HTR-8/SVneo (cell line): ENCODE measurements at regions not wholly inside any gene's neighbourhood (a gene's known extent, or its start where the extent isn't known, plus 50 kb on each side); places are given as distances from the start of the nearest gene placed in this dataset.
"Not testable (repeated sequence)": the region's sequence is repeated elsewhere in the genome, so short reads cannot be mapped to it uniquely, and the experiment has no call there.

Experiments used
- DNase-seq: peaks from one replicate; pipeline ENCODE4 v3.0.0; 2011; ENCODE audit warnings: low spot score, mixed read lengths; ENCODE audit not compliant: insufficient read length
- FAIRE-seq: peaks from 2 replicates; lab custom pipeline; 2011; peaks lifted over from hg19 to GRCh38; lab: Jason Lieb, UNC

- no peak for DNase-seq
- no peak for FAIRE-seq
Measured at GRCh38 chr7:15057272-15057671, 154.7 kb upstream of the DGKB start.

- FAIRE-seq, DNase-seq: not testable (repeated sequence)
Measured at GRCh38 chr7:15054304-15054703, 151.8 kb upstream of the DGKB start.

GRCh38 chr7:15049157-15049556 is 146.6 kb upstream of the DGKB start:
- no peak for DNase-seq
- FAIRE-seq, result no peak

DNA sequence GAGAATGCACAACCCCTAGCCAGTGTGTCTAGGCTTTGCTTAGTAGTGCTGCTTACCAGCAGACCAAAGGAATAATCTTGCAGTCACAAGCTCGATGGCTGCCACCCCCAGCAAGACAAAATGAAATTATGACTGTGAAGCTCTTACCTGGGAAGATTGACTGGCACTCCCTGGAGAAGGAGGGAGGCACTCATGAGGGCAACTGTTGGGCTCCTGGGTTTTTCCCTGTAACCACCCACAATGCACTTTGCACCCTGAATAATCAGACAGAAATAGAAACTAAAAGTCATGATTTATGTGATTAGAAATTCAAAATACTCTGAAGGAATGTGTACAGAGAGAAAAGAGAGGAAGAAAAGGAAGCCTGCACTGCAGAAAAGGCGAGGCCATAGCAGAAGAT is 144.3 kb upstream of the DGKB start:
- no peak for FAIRE-seq
- DNase-seq, result no peak

- no peak for DNase-seq
- no peak for FAIRE-seq
Measured at GRCh38 chr7:15043931-15044330, 141.4 kb upstream of the DGKB start.

DNA sequence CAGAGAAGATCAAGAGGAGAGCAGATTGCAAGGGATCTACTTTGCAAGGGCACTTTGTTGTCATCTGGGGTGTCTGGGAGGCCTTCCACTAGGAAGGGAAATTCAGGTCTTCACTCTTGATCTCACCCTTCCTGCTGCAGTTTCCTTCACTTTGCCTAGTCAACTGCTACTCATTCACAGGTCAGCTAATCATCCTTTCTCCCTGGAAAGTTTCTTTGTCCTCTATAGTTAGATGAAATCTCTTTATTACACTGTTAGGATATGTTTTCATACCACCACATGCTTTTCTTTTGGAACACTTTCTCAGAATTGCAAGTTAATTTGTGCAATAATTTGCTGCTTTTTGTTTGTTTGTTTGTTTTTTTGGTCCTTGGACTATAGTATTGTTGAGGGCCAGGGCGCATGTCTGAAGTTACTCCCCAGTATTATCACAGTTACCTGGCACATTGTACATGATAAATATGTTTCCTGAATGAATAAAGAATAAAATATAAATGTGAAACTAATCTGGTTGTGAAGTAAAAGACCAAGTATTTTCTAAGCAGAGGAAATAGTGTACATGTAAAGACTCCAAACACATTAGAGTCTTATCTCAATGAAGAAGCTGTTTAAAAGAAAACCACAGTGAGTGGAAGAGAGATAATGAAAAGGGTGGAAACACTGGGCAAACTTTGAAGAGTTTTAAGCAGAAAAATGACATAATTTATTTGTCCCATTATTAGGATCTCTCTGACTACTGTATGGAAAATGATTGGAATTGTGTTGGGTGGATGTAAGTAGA is 139.9 kb upstream of the DGKB start:
- FAIRE-seq, result no peak
- DNase-seq, result no peak

GRCh38 chr7:15041226-15041625 is 138.7 kb upstream of the DGKB start:
- DNase-seq (no peak), FAIRE-seq (no peak)

- FAIRE-seq (no peak), DNase-seq (no peak)
Measured at GRCh38 chr7:15035814-15036213, 133.3 kb upstream of the DGKB start.

DNA sequence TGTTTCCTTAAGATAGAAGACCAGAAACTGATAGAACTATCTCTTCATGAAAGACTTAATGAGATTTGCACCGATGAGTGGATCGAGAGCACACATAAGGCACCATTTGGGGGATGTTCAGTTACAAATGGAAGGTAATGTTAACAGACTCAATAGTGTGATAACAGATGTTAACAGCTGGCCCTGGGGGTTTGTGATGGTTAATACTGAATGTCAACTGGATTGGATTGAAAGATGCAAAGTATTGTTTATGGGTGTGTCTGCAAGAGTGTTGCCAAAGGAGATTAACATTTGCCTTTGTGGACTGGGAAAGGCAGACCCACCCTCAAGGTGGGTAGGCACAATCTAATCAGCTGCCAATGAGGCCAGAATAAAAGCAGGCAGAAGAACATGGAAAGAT is 130.5 kb upstream of the DGKB start:
- DNase-seq, result no peak
- FAIRE-seq, result no peak

- DNase-seq, result no peak
- no peak for FAIRE-seq
Measured at GRCh38 chr7:15018981-15019380, 116.4 kb upstream of the DGKB start.

GRCh38 chr7:15016766-15017165 is 114.2 kb upstream of the DGKB start:
- FAIRE-seq (no peak), DNase-seq (no peak)

DNA sequence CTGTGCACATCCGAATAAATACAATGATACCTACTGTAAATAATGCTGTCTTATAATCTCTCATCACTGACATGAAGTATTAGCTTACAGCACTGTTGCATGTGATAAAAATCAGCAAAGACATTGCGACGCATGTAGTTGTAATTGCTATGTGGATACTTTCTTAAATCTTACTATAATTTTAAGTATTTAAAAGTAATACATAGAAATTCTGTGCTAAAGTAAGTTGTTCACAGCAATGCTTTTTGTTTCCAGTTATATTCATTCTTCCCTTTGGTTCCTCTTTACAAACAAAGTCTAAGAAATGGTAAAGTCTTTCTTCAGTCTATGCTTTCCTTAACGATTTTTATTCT is 113.7 kb upstream of the DGKB start:
- DNase-seq, result no peak
- FAIRE-seq, result no peak

DNA sequence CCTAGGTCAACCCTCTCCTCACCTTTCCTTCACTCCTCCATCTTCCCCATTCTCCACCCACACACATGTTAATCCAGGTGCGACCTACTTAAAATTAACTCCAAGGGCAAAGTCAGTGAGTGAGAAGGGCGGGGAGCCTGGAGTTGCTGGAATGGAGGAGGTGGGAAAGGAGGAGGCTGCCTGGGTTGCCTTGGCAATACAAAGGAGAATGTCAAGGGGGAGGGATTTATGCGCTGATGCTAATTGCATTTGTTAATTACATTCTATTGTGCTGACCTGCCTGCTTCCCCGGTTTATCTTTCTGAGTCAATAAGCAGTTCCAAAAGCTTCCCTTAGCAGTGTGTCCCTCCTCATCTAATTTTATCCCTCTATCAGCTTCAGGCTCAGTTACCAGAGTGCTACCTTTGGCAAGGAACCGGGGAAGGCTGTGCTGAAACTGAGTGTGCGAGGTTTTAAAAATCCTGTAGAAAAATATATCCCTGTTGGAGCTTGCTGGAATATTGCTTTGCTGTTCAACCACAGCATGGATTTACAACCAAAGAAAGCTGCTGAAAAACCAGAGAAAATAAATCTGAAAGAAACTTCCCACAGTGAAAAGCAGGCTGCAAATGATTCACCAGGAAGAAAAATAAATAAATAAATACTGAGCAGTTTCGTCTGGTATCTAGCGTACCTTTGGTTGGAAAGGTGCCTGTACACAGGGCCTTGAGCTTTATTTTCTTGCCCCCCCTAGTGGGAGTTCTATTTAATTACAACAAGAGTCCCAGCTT is 113.2 kb upstream of the DGKB start:
- FAIRE-seq, result no peak
- peak; percentile 29 for DNase-seq

GRCh38 chr7:15012135-15012534 is 109.6 kb upstream of the DGKB start:
- no peak for DNase-seq

DNA sequence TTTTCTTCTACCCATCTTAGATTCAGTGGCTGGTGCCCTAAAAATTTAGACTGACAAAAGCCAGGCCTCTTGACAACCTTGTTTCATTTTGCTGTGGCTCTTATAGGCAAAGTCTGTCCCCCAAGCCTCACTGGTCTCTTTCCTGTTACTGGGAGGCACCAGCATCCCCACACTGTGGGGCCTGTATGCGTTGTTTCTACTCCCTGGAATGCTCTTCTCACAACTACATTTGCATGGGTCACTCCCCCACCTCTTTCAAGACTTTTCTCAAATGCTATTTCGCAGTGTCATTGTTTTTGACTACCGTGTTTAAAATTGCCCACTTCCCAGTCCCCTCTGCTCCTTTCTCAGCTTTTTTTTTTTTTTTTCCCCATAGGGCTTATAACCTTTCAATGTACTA is 108.7 kb upstream of the DGKB start:
- FAIRE-seq (no peak), DNase-seq (no peak)

More at GRCh38 chr7:15012135-15012534, 109.6 kb upstream of the DGKB start:
- no peak for FAIRE-seq

- DNase-seq (no peak), FAIRE-seq (no peak)
Measured at GRCh38 chr7:15007507-15007906, 105.0 kb upstream of the DGKB start.

DNA sequence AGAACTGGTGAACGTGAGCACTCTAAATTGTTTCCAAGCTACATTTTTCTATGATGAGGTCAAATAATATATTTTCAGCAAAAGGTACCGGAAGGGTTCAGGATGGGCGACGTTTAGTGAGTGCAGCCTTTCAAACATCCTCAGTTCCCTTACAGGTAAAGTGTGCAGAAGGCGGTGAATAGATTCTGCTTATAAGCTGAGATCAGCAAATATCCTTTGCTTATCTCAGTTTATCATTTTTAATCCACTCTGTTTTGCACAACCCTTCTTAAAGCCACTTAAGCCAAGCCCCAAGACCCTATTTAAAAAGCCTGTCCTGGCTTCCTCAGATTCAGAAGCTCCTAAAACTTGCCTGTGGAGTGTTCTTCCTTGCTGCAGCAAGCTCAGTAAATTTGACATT is 103.1 kb upstream of the DGKB start:
- no peak for DNase-seq
- FAIRE-seq, result no peak

DNA sequence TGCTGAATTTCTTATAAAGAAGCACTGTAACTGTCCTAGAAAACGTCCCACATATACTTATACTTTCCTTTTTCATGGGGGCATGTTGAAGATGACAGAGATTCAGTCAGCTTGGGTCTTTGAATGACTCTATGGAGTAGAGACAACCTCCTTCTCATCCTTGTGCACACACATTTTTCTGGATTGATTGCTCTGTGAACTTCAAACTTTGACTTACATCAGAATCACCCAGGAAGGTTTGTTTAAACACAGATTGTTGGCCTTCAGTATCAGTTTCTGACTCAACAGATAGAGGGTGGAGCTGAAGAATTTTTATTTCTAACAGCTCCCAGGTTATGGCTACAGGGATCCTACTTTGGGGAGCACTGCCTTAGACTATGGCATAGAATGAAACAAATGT is 97.6 kb upstream of the DGKB start:
- FAIRE-seq (no peak), DNase-seq (no peak)

DNA sequence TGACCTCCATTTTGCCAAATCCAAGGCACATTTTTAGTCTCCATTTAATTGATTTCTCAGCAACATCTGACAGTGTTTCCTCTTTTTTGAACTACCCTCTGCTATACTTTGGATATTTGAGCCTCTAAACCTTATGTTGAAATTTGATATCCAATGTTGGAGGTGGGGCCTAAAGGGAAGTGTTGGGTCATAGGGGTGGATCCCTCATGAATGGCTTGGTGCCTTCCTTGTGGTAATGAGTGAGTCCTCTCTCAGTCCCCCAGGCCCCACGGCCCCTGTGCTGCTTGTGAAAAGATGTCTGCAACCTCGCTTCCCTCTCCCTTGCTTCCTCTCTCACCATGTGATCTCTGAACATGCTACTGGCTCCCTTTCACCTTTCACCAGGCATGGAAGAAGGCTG is 96.8 kb upstream of the DGKB start:
- DNase-seq (no peak), FAIRE-seq (no peak)

DNA sequence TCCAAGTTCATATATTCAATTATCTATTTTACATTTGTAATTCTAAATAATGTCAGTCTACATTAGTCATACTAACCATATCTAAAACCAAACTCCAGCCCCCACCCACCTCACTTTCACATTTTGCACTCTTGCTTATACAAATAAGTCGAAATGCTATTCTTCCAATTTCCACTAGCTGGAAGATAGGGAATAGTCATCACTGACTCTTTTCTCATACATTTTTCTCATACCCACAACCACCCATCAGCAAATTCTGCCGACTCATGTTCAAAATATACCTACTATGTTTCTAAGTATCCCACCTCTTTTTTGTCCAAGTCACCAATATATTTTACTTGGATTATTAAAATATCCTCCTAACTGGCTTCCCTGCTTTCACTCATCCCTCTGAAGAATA is 93.2 kb upstream of the DGKB start:
- DNase-seq, result no peak
- no peak for FAIRE-seq

DNA sequence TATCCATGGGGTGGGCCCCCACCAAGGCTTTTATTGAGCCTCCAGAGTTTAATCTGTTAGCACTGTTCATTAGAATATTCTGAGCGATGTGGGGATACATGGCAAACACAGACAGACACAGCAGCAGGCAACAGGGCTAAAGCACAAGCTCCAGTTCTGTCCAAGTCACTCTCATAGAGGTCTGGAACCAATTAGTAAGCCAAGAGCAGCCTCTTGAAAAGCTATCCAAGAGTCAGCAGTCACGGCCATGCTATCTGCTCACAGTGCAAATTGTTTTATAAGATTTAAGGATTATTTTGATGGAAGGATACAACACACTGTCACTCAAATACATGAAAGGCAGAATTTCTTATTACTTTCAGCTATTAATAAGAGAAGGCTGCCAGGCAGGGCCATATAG is 86.4 kb upstream of the DGKB start:
- no peak for FAIRE-seq

GRCh38 chr7:14978687-14979086 is 76.1 kb upstream of the DGKB start:
- FAIRE-seq (no peak), DNase-seq (no peak)

More for the DNA sequence above, 86.4 kb upstream of the DGKB start:
- no peak for DNase-seq
